PC-9 (cell line): ENCODE measurements at regions not wholly inside any gene's neighbourhood (a gene's known extent, or its start where the extent isn't known, plus 50 kb on each side); places are given as distances from the start of the nearest gene placed in this dataset.

ENCODE experiments used
- EZH2 ChIP-seq: fragments of 200-600 bp; sonication (generic); IDR thresholded peaks from 2 replicates; pipeline ENCODE4 v1.8.0; 2017; ENCODE audit warnings: antibody characterized with exemption, low read depth
- TF ChIP-seq, protein P1 (sequence below): fragments of 200-600 bp; sonication (generic); conservative IDR thresholded peaks from 2 replicates; pipeline ENCODE4 v1.6.1; 2017; ENCODE audit warnings: mixed run types, antibody characterized with exemption, mild to moderate bottlenecking, moderate library complexity

GRCh38 chr10:128865436-128866195 lies 601.4 kb upstream of the MGMT start:
- TF ChIP-seq, protein P1, sequence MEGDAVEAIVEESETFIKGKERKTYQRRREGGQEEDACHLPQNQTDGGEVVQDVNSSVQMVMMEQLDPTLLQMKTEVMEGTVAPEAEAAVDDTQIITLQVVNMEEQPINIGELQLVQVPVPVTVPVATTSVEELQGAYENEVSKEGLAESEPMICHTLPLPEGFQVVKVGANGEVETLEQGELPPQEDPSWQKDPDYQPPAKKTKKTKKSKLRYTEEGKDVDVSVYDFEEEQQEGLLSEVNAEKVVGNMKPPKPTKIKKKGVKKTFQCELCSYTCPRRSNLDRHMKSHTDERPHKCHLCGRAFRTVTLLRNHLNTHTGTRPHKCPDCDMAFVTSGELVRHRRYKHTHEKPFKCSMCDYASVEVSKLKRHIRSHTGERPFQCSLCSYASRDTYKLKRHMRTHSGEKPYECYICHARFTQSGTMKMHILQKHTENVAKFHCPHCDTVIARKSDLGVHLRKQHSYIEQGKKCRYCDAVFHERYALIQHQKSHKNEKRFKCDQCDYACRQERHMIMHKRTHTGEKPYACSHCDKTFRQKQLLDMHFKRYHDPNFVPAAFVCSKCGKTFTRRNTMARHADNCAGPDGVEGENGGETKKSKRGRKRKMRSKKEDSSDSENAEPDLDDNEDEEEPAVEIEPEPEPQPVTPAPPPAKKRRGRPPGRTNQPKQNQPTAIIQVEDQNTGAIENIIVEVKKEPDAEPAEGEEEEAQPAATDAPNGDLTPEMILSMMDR = no peak
- TF ChIP-seq EZH2 = no peak
